ENCODE measurements at regions not wholly inside any gene's neighbourhood (a gene's known extent, or its start where the extent isn't known, plus 50 kb on each side); places are given as distances from the start of the nearest gene placed in this dataset.
"Not testable (repeated sequence)": the region's sequence is repeated elsewhere in the genome, so short reads cannot be mapped to it uniquely, and the experiment has no call there.

DNA sequence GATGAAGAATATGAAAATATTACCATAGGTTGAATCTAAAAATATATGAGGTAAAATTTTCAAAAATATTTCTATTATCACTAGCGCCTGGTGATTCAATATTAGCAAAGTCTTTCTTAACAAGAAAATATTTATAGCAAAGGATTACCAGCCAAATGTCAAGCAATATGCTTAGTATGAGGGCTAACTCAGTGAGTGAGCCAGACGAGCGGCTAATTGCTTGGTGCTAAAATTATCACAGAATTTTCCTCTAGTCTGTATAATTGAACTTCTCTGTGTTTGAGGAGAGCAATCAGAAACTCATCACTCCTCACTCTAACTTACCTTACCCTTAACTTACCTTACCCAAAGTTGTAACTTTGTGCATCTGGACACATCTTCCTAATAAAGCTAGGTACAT lies 304.9 kb upstream of the PRR16 start:
- TF ChIP-seq, protein P1, sequence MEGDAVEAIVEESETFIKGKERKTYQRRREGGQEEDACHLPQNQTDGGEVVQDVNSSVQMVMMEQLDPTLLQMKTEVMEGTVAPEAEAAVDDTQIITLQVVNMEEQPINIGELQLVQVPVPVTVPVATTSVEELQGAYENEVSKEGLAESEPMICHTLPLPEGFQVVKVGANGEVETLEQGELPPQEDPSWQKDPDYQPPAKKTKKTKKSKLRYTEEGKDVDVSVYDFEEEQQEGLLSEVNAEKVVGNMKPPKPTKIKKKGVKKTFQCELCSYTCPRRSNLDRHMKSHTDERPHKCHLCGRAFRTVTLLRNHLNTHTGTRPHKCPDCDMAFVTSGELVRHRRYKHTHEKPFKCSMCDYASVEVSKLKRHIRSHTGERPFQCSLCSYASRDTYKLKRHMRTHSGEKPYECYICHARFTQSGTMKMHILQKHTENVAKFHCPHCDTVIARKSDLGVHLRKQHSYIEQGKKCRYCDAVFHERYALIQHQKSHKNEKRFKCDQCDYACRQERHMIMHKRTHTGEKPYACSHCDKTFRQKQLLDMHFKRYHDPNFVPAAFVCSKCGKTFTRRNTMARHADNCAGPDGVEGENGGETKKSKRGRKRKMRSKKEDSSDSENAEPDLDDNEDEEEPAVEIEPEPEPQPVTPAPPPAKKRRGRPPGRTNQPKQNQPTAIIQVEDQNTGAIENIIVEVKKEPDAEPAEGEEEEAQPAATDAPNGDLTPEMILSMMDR (IDR thresholded peaks at IDR 0.05; ENCODE audit: insufficient read depth, low read length) = no peak
- H3K4me3 ChIP-seq (ENCODE audit: low read depth, low read length) = no peak overlapping the region
- DNase-seq (ENCODE audit: low read depth) = no peak

DNA sequence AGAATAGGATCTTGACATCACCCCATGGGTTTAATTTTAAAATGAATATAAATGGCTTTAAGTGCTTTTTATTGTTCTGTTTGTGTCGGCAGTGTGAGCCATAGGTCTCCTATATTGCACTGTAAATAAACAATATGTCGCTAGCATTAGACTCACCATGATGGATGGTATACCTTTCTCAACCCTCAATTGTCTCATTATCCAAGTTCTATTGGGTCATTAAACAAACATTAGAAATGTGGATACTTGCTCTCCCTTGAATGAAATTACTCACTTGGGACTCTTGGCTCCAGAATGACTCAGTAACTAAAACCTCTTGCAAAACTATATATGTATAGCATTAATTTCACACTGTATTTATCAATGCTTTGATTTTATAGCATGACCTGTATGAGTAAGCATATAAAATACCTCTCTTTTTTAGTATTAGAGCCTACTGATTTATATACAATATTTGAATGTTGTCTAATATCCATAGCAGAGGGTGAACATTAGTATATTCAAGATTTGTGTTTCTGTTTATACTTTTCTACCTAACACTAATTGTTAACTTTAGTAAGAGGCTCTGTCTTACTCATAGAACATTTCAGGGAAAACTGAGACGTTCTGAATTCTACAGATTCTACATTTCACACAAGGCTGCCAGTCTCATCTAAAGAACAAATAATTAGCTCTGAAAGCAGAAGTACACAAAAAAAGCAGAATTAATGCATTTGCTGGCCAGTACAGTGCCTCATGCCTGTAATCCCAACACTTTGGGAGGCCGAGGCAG lies 303.8 kb upstream of the PRR16 start:
- TF ChIP-seq, protein P1 (IDR thresholded peaks at IDR 0.05; ENCODE audit: insufficient read depth, low read length) = no peak
- H3K4me3 ChIP-seq (ENCODE audit: low read depth, low read length) = no peak overlapping the region
- DNase-seq (ENCODE audit: low read depth) = peak; percentile 63

DNA sequence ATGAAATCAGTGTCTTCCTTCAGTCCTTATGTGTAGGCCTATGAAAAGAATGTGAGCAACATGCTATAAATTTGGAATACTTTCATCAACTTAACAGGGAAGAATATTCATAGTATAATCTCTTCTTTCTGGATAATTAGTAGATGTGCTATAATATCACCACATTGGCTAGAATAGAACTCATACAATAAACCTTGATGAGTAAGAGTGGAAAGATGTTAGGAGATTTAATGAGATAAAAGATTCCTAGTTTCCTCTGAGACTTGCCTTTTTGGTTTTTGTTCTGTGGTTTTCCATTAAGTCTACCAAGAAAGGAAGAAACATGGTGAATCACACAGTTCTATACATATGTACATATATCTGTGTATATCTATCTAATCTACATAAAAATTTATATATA lies 301.8 kb upstream of the PRR16 start:
- DNase-seq (ENCODE audit: low read depth) = no peak
- no peak overlapping the region for H3K4me3 ChIP-seq (ENCODE audit: low read depth, low read length)
- TF ChIP-seq, protein P1 (IDR thresholded peaks at IDR 0.05; ENCODE audit: insufficient read depth, low read length) = no peak

DNA sequence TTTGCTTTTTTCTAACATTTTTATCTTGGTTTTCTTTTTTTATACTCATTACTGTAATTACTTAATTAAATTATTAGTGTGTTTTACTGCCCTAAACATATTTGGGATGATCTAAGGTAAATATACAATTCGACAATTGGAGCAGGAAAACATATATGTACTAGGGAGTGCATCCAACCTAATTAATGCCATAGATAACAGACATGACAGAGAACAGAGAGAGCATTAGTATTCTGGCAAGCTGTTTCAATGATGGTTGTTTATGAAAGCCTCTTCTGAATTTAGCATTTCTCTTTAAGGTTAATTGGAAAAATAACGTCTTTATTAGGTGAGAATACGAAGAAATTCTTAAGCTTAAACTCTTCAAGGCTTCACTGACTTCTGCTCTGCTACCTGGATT lies 300.1 kb upstream of the PRR16 start:
- DNase-seq (ENCODE audit: low read depth) = no peak
- TF ChIP-seq, protein P1 (IDR thresholded peaks at IDR 0.05; ENCODE audit: insufficient read depth, low read length) = no peak
- H3K4me3 ChIP-seq (ENCODE audit: low read depth, low read length) = no peak overlapping the region

DNA sequence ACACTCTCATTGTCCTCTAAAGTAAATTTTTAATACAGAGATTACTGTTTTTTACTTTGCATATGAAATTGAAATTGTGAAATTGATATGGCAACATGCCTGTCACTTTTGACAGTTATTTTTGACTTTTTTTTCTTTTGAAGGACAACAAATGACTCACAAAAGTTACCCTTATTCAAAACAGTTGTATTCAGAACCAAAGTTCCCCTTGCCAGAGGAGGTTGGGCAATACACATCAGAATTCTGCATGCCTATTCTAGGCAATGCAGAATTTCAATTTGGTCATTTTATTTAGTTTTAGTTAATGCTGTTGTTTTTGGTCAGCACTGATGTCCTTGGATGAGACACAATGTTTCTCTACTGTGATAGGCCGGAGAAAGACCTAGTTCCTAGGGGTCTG lies 299.1 kb upstream of the PRR16 start:
- TF ChIP-seq, protein P1 (IDR thresholded peaks at IDR 0.05; ENCODE audit: insufficient read depth, low read length) = no peak
- no peak for DNase-seq (ENCODE audit: low read depth)
- H3K4me3 ChIP-seq (ENCODE audit: low read depth, low read length) = no peak overlapping the region

DNA sequence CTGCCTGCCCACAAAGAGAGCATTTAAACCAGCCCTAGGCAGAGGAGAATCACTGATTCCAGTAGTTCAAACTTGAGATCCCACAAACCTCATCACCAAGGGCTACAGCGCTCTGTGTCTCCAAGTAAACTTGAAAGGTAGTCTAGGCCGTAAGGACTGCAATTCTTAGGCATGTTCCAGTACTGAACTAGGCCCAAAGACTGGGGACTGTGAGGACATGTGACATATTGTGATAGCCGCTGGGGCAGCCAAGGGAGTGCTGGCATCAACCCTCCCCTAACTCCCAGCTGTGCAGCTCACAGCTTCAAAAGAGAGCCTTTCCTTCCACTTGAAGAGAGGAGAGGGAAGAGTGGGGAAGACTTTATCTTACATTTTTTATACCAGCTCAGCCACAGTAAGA lies 291.0 kb upstream of the PRR16 start:
- no peak overlapping the region for H3K4me3 ChIP-seq (ENCODE audit: low read depth, low read length)
- TF ChIP-seq, protein P1 (IDR thresholded peaks at IDR 0.05; ENCODE audit: insufficient read depth, low read length) = no peak
- no peak for DNase-seq (ENCODE audit: low read depth)

DNA sequence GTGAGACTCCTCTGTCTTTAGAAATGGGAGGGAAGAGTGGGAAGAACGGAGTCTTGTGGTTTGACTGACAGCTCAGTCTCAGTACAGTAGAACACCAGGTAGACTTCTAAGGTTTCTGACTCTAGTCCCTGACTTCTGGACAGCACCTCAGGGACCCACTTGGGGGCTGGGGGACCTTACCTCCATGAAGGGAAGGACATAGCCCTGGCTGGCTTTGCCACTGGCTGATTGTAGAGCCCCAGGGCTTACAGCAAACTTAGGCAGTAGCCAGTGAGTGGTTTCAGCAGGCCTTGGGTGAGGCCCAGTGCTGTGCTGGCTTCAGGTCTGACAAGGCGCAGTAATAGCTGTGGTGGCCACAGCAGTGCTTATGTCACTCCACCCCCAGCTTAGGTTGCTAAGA lies 290.0 kb upstream of the PRR16 start:
- DNase-seq (ENCODE audit: low read depth) = no peak
- no peak overlapping the region for H3K4me3 ChIP-seq (ENCODE audit: low read depth, low read length)
- TF ChIP-seq, protein P1 (IDR thresholded peaks at IDR 0.05; ENCODE audit: insufficient read depth, low read length) = no peak

DNA sequence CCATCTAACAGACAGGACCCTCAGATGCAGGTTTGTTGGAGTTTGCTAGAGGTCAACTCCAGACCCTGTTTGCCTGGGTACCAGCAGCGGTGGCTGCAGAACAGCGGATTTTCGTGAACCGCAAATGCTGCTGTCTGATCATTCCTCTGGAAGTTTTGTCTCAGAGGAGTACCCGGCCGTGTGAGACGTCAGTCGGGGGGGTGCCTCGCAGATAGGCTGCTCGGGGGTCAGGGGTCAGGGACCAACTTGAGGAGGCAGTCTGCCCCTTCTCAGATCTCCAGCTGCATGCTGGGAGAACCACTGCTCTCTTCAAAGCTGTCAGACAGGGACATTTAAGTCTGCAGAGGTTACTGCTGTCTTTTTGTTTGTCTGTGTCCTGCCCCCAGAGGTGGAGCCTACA lies 282.9 kb upstream of the PRR16 start:
- DNase-seq (ENCODE audit: low read depth) = not testable (repeated sequence)

DNA sequence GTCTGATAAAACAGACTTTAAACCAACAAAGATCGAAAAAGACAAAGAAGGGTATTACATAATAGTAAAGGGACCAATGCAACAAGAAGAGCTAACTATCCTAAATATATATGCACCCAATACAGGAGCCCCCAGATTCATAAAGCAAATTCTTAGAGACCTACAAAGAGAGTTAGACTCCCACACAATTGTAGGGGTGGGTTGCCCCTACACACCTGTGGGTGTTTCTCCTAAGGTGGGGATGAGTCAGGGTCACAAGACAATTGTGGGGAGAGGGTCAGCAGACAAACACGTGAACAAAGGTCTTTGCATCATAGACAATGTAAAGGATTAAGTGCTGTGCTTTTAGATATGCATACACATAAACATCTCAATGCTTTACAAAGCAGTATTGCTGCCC lies 269.4 kb upstream of the PRR16 start:
- not testable (repeated sequence) for DNase-seq (ENCODE audit: low read depth); H3K4me3 ChIP-seq (ENCODE audit: low read depth, low read length)

More for the DNA sequence above, 282.9 kb upstream of the PRR16 start:
- H3K4me3 ChIP-seq (ENCODE audit: low read depth, low read length) = not testable (repeated sequence)

Measured in fibroblast of the aortic adventitia (primary cell).